ENCODE measurements at regions not wholly inside any gene's neighbourhood (a gene's known extent, or its start where the extent isn't known, plus 50 kb on each side); places are given as distances from the start of the nearest gene placed in this dataset.

GRCh38 chr7:132019703-132020102 lies 463.3 kb upstream of the PODXL start:
- no peak for TF ChIP-seq CTCF (IDR thresholded peaks at IDR 0.05; ENCODE audit: low read depth, low read length, poor library complexity, severe bottlenecking)
- no peak for TF ChIP-seq EZH2phosphoT487 (IDR thresholded peaks at IDR 0.05; ENCODE audit: borderline replicate concordance, low read length)
